ENCODE measurements at regions not wholly inside any gene's neighbourhood (a gene's known extent, or its start where the extent isn't known, plus 50 kb on each side); places are given as distances from the start of the nearest gene placed in this dataset.

DNA sequence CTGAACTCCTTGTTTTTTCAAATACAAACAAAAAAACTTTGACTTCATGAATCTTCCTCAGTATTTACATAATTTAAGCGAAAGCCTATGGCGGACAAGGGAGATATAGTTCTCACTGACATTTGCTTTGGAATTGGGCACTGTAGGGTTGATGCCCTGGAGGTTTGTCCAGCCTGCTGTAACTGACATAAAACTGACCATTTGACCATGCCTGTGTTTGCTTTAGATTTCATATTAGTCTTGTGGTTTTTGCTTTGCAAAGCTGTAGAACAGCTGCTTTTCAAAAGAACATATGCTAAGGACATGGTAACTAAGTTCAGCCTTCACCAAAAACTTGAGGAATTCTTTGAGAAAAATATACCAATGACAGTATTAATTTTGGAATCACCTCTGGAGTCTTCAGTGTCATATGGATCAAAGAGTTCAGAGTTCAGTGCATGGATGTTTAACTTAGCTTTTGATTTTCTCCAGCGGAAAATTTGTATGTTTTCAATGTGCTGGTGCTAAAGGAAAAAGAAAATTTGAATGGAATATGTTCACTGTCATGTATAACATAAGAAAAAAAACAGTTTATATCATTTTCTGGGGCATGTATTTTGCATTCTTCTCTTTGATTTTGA lies 1013.1 kb downstream of the NR2F1-AS1 start:
- Histone ChIP-seq H3K9me3 (ENCODE audit: insufficient read depth, low read depth, low read length) (no peaks in the 10 kb centered on the region), H3K4me2 (ENCODE audit: low read depth, low read length, poor library complexity, severe bottlenecking) (no peak overlapping the region), H3F3A (ENCODE audit: low read depth) (no peaks in the 10 kb centered on the region), H3K4me1 (ENCODE audit: insufficient read depth, low read length, poor library complexity, severe bottlenecking) (no peaks in the 10 kb centered on the region), H2AFZ (ENCODE audit: low read length) (no peak overlapping the region), H3K79me2 (ENCODE audit: insufficient read depth, low read length) (no peaks in the 10 kb centered on the region), H3K27me3 (ENCODE audit: insufficient read depth, low read length, poor library complexity, severe bottlenecking) (no peaks in the 10 kb centered on the region), H3K36me3 (ENCODE audit: insufficient read depth, low read length) (no peaks in the 10 kb centered on the region), H3K4me3 (ENCODE audit: low read length, poor library complexity, severe bottlenecking) (no peak overlapping the region), H3K9ac (ENCODE audit: low read depth, low read length, poor library complexity, severe bottlenecking) (no peak overlapping the region), H3K9me2 (replicated peaks; ENCODE audit: low read depth, low read length) (no peaks in the 10 kb centered on the region), H4K20me1 (ENCODE audit: insufficient read depth, low read length, poor library complexity, severe bottlenecking) (no peaks in the 10 kb centered on the region)
- no peak for TF ChIP-seq EZH2phosphoT487 (IDR thresholded peaks at IDR 0.05; ENCODE audit: borderline replicate concordance)
- TF ChIP-seq, protein P1, sequence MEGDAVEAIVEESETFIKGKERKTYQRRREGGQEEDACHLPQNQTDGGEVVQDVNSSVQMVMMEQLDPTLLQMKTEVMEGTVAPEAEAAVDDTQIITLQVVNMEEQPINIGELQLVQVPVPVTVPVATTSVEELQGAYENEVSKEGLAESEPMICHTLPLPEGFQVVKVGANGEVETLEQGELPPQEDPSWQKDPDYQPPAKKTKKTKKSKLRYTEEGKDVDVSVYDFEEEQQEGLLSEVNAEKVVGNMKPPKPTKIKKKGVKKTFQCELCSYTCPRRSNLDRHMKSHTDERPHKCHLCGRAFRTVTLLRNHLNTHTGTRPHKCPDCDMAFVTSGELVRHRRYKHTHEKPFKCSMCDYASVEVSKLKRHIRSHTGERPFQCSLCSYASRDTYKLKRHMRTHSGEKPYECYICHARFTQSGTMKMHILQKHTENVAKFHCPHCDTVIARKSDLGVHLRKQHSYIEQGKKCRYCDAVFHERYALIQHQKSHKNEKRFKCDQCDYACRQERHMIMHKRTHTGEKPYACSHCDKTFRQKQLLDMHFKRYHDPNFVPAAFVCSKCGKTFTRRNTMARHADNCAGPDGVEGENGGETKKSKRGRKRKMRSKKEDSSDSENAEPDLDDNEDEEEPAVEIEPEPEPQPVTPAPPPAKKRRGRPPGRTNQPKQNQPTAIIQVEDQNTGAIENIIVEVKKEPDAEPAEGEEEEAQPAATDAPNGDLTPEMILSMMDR (conservative IDR thresholded peaks at IDR 0.05; ENCODE audit: low read length): no peak

DNA sequence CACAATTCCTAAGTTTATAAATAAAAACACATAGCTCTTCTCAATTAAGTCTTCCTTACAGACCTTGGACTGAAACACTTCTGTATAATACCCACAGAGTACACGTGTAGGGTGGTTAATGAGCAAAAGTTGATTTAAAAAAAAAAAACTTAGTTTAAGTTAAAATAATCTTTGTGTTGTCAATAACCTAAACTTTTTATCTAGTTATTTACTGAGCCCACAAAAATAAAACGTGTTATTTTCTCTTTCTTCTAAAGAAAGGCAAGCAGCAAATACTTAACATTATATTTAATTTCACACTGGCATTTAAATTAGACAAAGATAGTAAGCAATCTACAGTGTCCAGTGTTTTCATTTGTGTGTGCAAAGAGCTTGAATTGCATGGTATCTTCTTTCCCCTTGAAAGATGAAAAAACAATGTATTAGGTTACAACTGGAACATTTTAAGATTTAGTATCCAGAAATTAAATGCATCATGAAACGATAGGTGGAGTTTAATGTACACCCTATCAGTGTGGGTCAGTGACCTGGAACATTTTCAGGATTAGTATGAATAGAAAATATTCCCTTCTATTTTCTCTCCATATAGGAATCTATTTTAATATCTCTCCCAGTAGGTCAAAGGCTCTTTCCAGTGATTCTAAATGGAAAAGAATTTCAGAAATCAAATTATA lies 1014.8 kb downstream of the NR2F1-AS1 start:
- no peak overlapping the region for H3K9ac ChIP-seq (ENCODE audit: low read depth, low read length, poor library complexity, severe bottlenecking)
- H3K79me2 ChIP-seq (ENCODE audit: insufficient read depth, low read length): no peaks in the 10 kb centered on the region
- H3K9me3 ChIP-seq (ENCODE audit: insufficient read depth, low read depth, low read length): no peaks in the 10 kb centered on the region
- no peak overlapping the region for H2AFZ ChIP-seq (ENCODE audit: low read length)
- no peaks in the 10 kb centered on the region for H3K9me2 ChIP-seq (replicated peaks; ENCODE audit: low read depth, low read length)
- no peak overlapping the region for H3K4me3 ChIP-seq (ENCODE audit: low read length, poor library complexity, severe bottlenecking)
- no peak overlapping the region for H3K4me2 ChIP-seq (ENCODE audit: low read depth, low read length, poor library complexity, severe bottlenecking)
- no peaks in the 10 kb centered on the region for H3K36me3 ChIP-seq (ENCODE audit: insufficient read depth, low read length)
- H4K20me1 ChIP-seq (ENCODE audit: insufficient read depth, low read length, poor library complexity, severe bottlenecking): no peaks in the 10 kb centered on the region
- no peak for TF ChIP-seq EZH2phosphoT487 (IDR thresholded peaks at IDR 0.05; ENCODE audit: borderline replicate concordance)
- TF ChIP-seq, protein P1 (conservative IDR thresholded peaks at IDR 0.05; ENCODE audit: low read length): no peak
- H3K27me3 ChIP-seq (ENCODE audit: insufficient read depth, low read length, poor library complexity, severe bottlenecking): no peaks in the 10 kb centered on the region
- no peaks in the 10 kb centered on the region for H3F3A ChIP-seq (ENCODE audit: low read depth)
- H3K4me1 ChIP-seq (ENCODE audit: insufficient read depth, low read length, poor library complexity, severe bottlenecking): no peaks in the 10 kb centered on the region

DNA sequence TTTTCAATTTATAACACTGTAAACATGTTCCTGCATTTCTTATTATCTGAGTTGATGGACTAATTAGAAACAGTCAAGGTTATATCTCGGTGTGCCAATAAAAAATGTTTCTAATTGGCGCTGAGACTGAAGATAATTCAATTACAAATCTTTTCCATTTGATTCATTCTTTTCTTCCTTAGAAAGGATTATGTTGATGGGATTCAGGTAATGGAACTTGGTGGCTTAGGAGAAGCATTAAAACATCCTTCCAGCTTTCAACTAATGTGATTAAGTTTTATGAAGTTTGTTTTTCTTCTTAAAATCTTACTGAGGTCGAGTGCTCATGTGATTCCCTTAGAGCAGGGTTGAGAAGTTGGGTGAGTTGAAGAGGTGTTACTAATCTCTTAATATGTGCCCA lies 1015.3 kb downstream of the NR2F1-AS1 start:
- Histone ChIP-seq H3K4me2 (ENCODE audit: low read depth, low read length, poor library complexity, severe bottlenecking) (no peak overlapping the region), H3K9me3 (ENCODE audit: insufficient read depth, low read depth, low read length) (no peaks in the 10 kb centered on the region), H3K4me1 (ENCODE audit: insufficient read depth, low read length, poor library complexity, severe bottlenecking) (no peaks in the 10 kb centered on the region), H4K20me1 (ENCODE audit: insufficient read depth, low read length, poor library complexity, severe bottlenecking) (no peaks in the 10 kb centered on the region), H3K9me2 (replicated peaks; ENCODE audit: low read depth, low read length) (no peaks in the 10 kb centered on the region), H3K4me3 (ENCODE audit: low read length, poor library complexity, severe bottlenecking) (no peak overlapping the region), H3K79me2 (ENCODE audit: insufficient read depth, low read length) (no peaks in the 10 kb centered on the region), H3K36me3 (ENCODE audit: insufficient read depth, low read length) (no peaks in the 10 kb centered on the region), H3F3A (ENCODE audit: low read depth) (no peaks in the 10 kb centered on the region), H2AFZ (ENCODE audit: low read length) (no peak overlapping the region), H3K27me3 (ENCODE audit: insufficient read depth, low read length, poor library complexity, severe bottlenecking) (no peaks in the 10 kb centered on the region), H3K9ac (ENCODE audit: low read depth, low read length, poor library complexity, severe bottlenecking) (no peak overlapping the region)
- TF ChIP-seq EZH2phosphoT487 (IDR thresholded peaks at IDR 0.05; ENCODE audit: borderline replicate concordance): no peak
- TF ChIP-seq, protein P1 (conservative IDR thresholded peaks at IDR 0.05; ENCODE audit: low read length): no peak

All from Loucy (cell line).